Kidney epithelial cell (primary cell): ENCODE measurements at regions not wholly inside any gene's neighbourhood (a gene's known extent, or its start where the extent isn't known, plus 50 kb on each side); places are given as distances from the start of the nearest gene placed in this dataset.
A peak's percentile ranks its signal among the peaks of the same experiment; 100 is the strongest.

Experiments
- DNase-seq: peaks from one replicate; pipeline ENCODE4 v3.0.0-alpha.2; 2010; ENCODE audit warnings: low read depth
- H3K27me3 ChIP-seq: 2 replicates; pipeline ENCODE4 v1.6.0; 2011; ENCODE audit warnings: low read length; ENCODE audit not compliant: control insufficient read depth, insufficient read depth
- H3K36me3 ChIP-seq: 2 replicates; pipeline ENCODE4 v1.5.1; 2011; ENCODE audit warnings: low read length; ENCODE audit not compliant: control insufficient read depth, insufficient read depth
- H3K4me3 ChIP-seq: 2 replicates; pipeline ENCODE4 v1.5.1; 2011; ENCODE audit warnings: low read depth, mild to moderate bottlenecking, control low read depth, low read length
- CTCF ChIP-seq: IDR thresholded peaks from 2 replicates; pipeline ENCODE4 v1.5.1; 2011; ENCODE audit warnings: mild to moderate bottlenecking, moderate library complexity, low read length, control low read depth, inconsistent platforms; ENCODE audit not compliant: insufficient read depth, poor library complexity, severe bottlenecking

GRCh38 chr19:31959527-31960018 lies 385.8 kb upstream of the ZNF507 start:
- H3K27me3 ChIP-seq: no peaks in the 10 kb centered on the region
- DNase-seq: no peak

GRCh38 chr19:31960474-31960873 lies 384.9 kb upstream of the ZNF507 start:
- Histone ChIP-seq H3K36me3 (no peaks in the 10 kb centered on the region), H3K27me3 (no peaks in the 10 kb centered on the region), H3K4me3 (no peak overlapping the region)
- DNase-seq: no peak
- no peak for TF ChIP-seq CTCF

More at GRCh38 chr19:31959527-31960018, 385.8 kb upstream of the ZNF507 start:
- Histone ChIP-seq H3K4me3 (no peak overlapping the region), H3K36me3 (no peaks in the 10 kb centered on the region)
- no peak for TF ChIP-seq CTCF

GRCh38 chr19:31961191-31961590 lies 384.2 kb upstream of the ZNF507 start:
- H3K4me3 ChIP-seq: no peak overlapping the region
- no peak for DNase-seq
- H3K27me3 ChIP-seq: no peaks in the 10 kb centered on the region
- no peak for TF ChIP-seq CTCF
- H3K36me3 ChIP-seq: no peaks in the 10 kb centered on the region

- no peaks in the 10 kb centered on the region for H3K36me3 ChIP-seq
- no peak for TF ChIP-seq CTCF
- H3K4me3 ChIP-seq: no peak overlapping the region
- no peak for DNase-seq
- no peaks in the 10 kb centered on the region for H3K27me3 ChIP-seq
Observed at GRCh38 chr19:31961667-31962066, 383.7 kb upstream of the ZNF507 start.

- Histone ChIP-seq H3K27me3 (no peaks in the 10 kb centered on the region), H3K36me3 (no peaks in the 10 kb centered on the region), H3K4me3 (no peak overlapping the region)
- peak; percentile 14 for DNase-seq
- no peak for TF ChIP-seq CTCF
Observed at GRCh38 chr19:31962561-31962996, 382.8 kb upstream of the ZNF507 start.

GRCh38 chr19:31963746-31964145 lies 381.7 kb upstream of the ZNF507 start:
- TF ChIP-seq CTCF: no peak
- H3K4me3 ChIP-seq: no peak overlapping the region

More at GRCh38 chr19:31963746-31964145, 381.7 kb upstream of the ZNF507 start:
- H3K27me3 ChIP-seq: no peaks in the 10 kb centered on the region
- DNase-seq: no peak
- no peaks in the 10 kb centered on the region for H3K36me3 ChIP-seq
